ENCODE measurements at regions not wholly inside any gene's neighbourhood (a gene's known extent, or its start where the extent isn't known, plus 50 kb on each side); places are given as distances from the start of the nearest gene placed in this dataset.

GRCh38 chr5:98085593-98085992, 687.9 kb upstream of the RGMB start:
- Histone ChIP-seq H3K9me3 (ENCODE audit: control insufficient read depth, insufficient read depth, low read depth, low read length) (no peaks in the 10 kb centered on the region), H3K9ac (ENCODE audit: low read length) (no peak overlapping the region), H3K27ac (ENCODE audit: low read depth, low read length) (no peak overlapping the region), H3K4me1 (ENCODE audit: control insufficient read depth, insufficient read depth, low read length) (no peaks in the 10 kb centered on the region), H3K4me3 (ENCODE audit: low read depth, low read length) (no peak overlapping the region), H3K27me3 (ENCODE audit: control insufficient read depth, insufficient read depth, low read length) (no peaks in the 10 kb centered on the region), H3K36me3 (ENCODE audit: control insufficient read depth, insufficient read depth, low read length) (no peaks in the 10 kb centered on the region)

DNA sequence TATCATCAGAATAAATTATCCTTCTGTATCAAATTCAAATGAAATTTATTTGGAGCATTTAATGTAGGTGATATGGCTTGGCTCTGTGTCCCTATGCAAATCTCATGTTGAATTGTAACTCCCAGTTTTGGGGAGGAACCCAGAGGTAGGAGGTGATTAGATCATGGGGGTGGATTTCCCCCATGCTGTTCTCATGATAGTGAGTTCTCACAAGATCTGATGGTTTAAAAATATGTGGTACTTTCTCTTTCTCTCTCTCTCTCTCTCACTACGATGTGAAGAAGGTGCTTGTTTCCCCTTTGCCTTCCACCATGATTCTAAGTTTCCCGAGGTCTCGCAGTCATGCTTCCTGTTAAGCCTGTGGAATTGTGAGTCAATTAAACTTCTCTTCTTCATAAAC, 678.4 kb upstream of the RGMB start:
- Histone ChIP-seq H3K4me1 (ENCODE audit: control insufficient read depth, insufficient read depth, low read length) (no peaks in the 10 kb centered on the region; the same call in 1 of the 2 replicates), H3K9ac (ENCODE audit: low read length) (no peak overlapping the region), H3K27me3 (ENCODE audit: control insufficient read depth, insufficient read depth, low read length) (no peaks in the 10 kb centered on the region), H3K4me3 (ENCODE audit: low read depth, low read length) (no peak overlapping the region), H3K27ac (ENCODE audit: low read depth, low read length) (no peak overlapping the region), H3K36me3 (ENCODE audit: control insufficient read depth, insufficient read depth, low read length) (no peaks in the 10 kb centered on the region), H3K9me3 (ENCODE audit: control insufficient read depth, insufficient read depth, low read depth, low read length) (no peaks in the 10 kb centered on the region)

- Histone ChIP-seq H3K4me3 (ENCODE audit: low read depth, low read length) (no peak overlapping the region), H3K4me1 (ENCODE audit: control insufficient read depth, insufficient read depth, low read length) (no peaks in the 10 kb centered on the region; the same call in 1 of the 2 replicates), H3K36me3 (ENCODE audit: control insufficient read depth, insufficient read depth, low read length) (no peaks in the 10 kb centered on the region), H3K27ac (ENCODE audit: low read depth, low read length) (no peak overlapping the region), H3K9ac (ENCODE audit: low read length) (no peak overlapping the region), H3K9me3 (ENCODE audit: control insufficient read depth, insufficient read depth, low read depth, low read length) (no peaks in the 10 kb centered on the region), H3K27me3 (ENCODE audit: control insufficient read depth, insufficient read depth, low read length) (no peaks in the 10 kb centered on the region)
Observed at GRCh38 chr5:98096155-98096554, 677.3 kb upstream of the RGMB start.

DNA sequence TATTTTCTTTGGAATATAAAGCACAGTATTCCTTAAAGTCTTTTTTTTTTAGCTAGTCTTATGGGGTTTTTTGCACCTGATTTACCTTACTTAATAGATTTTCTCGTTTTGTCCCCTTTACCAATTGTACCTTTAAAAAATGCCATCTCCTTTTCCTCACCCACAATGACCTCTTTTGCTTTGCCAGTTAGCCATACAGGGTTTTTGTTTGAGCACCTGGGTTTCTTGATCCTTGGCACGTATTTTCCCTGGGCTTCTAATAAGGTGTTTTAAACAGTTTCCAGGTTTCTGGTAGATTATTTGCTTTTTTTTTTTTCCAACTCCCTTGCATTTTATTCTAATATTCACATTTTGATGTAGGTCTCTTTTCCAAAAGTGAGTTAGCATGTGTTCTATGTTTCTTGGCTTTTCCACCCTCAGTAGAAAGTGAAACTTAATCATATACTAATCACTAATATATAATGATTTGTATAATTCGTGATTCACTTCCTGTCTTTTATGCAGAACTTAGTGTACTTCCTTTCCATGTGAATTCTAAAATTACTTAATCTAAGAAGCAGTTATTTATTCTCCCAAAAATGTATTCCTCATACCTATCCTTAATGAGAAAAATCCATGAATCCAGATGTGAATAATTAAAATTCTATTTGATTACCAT, 673.9 kb upstream of the RGMB start:
- Histone ChIP-seq H3K27ac (ENCODE audit: low read depth, low read length) (no peak overlapping the region), H3K27me3 (ENCODE audit: control insufficient read depth, insufficient read depth, low read length) (no peaks in the 10 kb centered on the region), H3K36me3 (ENCODE audit: control insufficient read depth, insufficient read depth, low read length) (no peaks in the 10 kb centered on the region), H3K4me3 (ENCODE audit: low read depth, low read length) (no peak overlapping the region), H3K4me1 (ENCODE audit: control insufficient read depth, insufficient read depth, low read length) (no peaks in the 10 kb centered on the region; the same call in 1 of the 2 replicates), H3K9me3 (ENCODE audit: control insufficient read depth, insufficient read depth, low read depth, low read length) (no peaks in the 10 kb centered on the region), H3K9ac (ENCODE audit: low read length) (no peak overlapping the region)

- Histone ChIP-seq H3K27ac (ENCODE audit: low read depth, low read length) (no peak overlapping the region), H3K4me1 (ENCODE audit: control insufficient read depth, insufficient read depth, low read length) (no peaks in the 10 kb centered on the region), H3K27me3 (ENCODE audit: control insufficient read depth, insufficient read depth, low read length) (no peaks in the 10 kb centered on the region), H3K9me3 (ENCODE audit: control insufficient read depth, insufficient read depth, low read depth, low read length) (no peaks in the 10 kb centered on the region), H3K9ac (ENCODE audit: low read length) (no peak overlapping the region), H3K4me3 (ENCODE audit: low read depth, low read length) (no peak overlapping the region), H3K36me3 (ENCODE audit: control insufficient read depth, insufficient read depth, low read length) (no peaks in the 10 kb centered on the region)
Observed at GRCh38 chr5:98101131-98101530, 672.3 kb upstream of the RGMB start.

- no peaks in the 10 kb centered on the region for H3K4me1 ChIP-seq (ENCODE audit: control insufficient read depth, insufficient read depth, low read length)
Observed at GRCh38 chr5:98102936-98103335, 670.5 kb upstream of the RGMB start.

GRCh38 chr5:98103807-98104206, 669.7 kb upstream of the RGMB start:
- Histone ChIP-seq H3K4me3 (ENCODE audit: low read depth, low read length) (no peak overlapping the region), H3K9me3 (ENCODE audit: control insufficient read depth, insufficient read depth, low read depth, low read length) (no peaks in the 10 kb centered on the region), H3K36me3 (ENCODE audit: control insufficient read depth, insufficient read depth, low read length) (no peaks in the 10 kb centered on the region), H3K27me3 (ENCODE audit: control insufficient read depth, insufficient read depth, low read length) (no peaks in the 10 kb centered on the region), H3K4me1 (ENCODE audit: control insufficient read depth, insufficient read depth, low read length) (no peaks in the 10 kb centered on the region), H3K9ac (ENCODE audit: low read length) (no peak overlapping the region), H3K27ac (ENCODE audit: low read depth, low read length) (no peak overlapping the region)

More at GRCh38 chr5:98102936-98103335, 670.5 kb upstream of the RGMB start:
- Histone ChIP-seq H3K4me3 (ENCODE audit: low read depth, low read length) (no peak overlapping the region), H3K36me3 (ENCODE audit: control insufficient read depth, insufficient read depth, low read length) (no peaks in the 10 kb centered on the region), H3K9me3 (ENCODE audit: control insufficient read depth, insufficient read depth, low read depth, low read length) (no peaks in the 10 kb centered on the region), H3K9ac (ENCODE audit: low read length) (no peak overlapping the region), H3K27me3 (ENCODE audit: control insufficient read depth, insufficient read depth, low read length) (no peaks in the 10 kb centered on the region), H3K27ac (ENCODE audit: low read depth, low read length) (no peak overlapping the region)

GRCh38 chr5:98104454-98105188, 668.8 kb upstream of the RGMB start:
- Histone ChIP-seq H3K9ac (ENCODE audit: low read length) (no peak overlapping the region), H3K9me3 (ENCODE audit: control insufficient read depth, insufficient read depth, low read depth, low read length) (no peaks in the 10 kb centered on the region), H3K4me3 (ENCODE audit: low read depth, low read length) (no peak overlapping the region), H3K27ac (ENCODE audit: low read depth, low read length) (no peak overlapping the region), H3K27me3 (ENCODE audit: control insufficient read depth, insufficient read depth, low read length) (no peaks in the 10 kb centered on the region), H3K4me1 (ENCODE audit: control insufficient read depth, insufficient read depth, low read length) (no peaks in the 10 kb centered on the region), H3K36me3 (ENCODE audit: control insufficient read depth, insufficient read depth, low read length) (no peaks in the 10 kb centered on the region)

DNA sequence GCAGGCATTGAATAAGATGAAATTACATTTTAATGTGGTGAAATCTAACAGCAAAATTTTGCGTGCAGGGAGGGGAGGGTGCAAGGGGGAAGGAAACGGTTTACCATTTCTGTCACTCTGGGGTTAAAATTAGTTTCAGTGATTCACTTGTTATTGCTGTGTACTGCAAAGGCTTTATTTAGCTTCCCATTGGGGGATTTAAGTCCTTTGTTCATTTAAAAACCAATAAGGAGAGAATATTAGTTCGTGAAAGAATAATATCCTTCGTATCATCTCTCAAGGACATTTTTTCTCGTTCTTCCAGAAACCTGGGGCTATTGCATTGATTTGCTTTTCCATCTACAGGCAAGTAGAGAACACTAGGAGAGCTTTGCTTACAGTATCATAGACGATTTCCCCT, 667.8 kb upstream of the RGMB start:
- no peaks in the 10 kb centered on the region for H3K9me3 ChIP-seq (ENCODE audit: control insufficient read depth, insufficient read depth, low read depth, low read length)
- no peaks in the 10 kb centered on the region for H3K4me1 ChIP-seq (ENCODE audit: control insufficient read depth, insufficient read depth, low read length)
- H3K27ac ChIP-seq (ENCODE audit: low read depth, low read length): no peak overlapping the region
- H3K4me3 ChIP-seq (ENCODE audit: low read depth, low read length): no peak overlapping the region
- no peak overlapping the region for H3K9ac ChIP-seq (ENCODE audit: low read length)
- H3K27me3 ChIP-seq (ENCODE audit: control insufficient read depth, insufficient read depth, low read length): no peaks in the 10 kb centered on the region
- H3K36me3 ChIP-seq (ENCODE audit: control insufficient read depth, insufficient read depth, low read length): no peaks in the 10 kb centered on the region

- Histone ChIP-seq H3K4me3 (ENCODE audit: low read depth, low read length) (no peak overlapping the region), H3K27ac (ENCODE audit: low read depth, low read length) (no peak overlapping the region), H3K9me3 (ENCODE audit: control insufficient read depth, insufficient read depth, low read depth, low read length) (no peaks in the 10 kb centered on the region), H3K27me3 (ENCODE audit: control insufficient read depth, insufficient read depth, low read length) (no peaks in the 10 kb centered on the region), H3K4me1 (ENCODE audit: control insufficient read depth, insufficient read depth, low read length) (no peaks in the 10 kb centered on the region), H3K36me3 (ENCODE audit: control insufficient read depth, insufficient read depth, low read length) (no peaks in the 10 kb centered on the region), H3K9ac (ENCODE audit: low read length) (no peak overlapping the region)
Observed at GRCh38 chr5:98106116-98107031, 667.1 kb upstream of the RGMB start.

DNA sequence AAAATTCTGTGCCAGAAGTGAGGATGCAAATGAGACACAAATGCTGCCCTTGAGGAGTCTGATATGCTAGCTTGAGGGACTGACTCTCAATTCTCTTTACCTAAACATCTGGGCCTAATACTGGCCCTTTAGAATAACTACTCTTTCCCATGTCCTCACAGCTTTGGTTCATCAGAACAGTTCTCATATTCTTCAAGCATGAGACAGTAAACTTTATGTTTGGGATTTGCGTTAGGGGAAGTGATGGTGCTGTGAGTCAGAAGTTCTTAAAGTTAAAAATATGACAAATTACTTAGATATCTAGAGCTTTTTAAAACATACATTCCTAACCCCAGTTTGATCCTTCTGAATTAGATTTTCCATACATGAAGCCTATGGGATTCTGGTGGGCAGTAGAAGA, 665.0 kb upstream of the RGMB start:
- peaks cover 9% of the 10 kb centered on the region for H3K9me3 ChIP-seq (ENCODE audit: control insufficient read depth, insufficient read depth, low read depth, low read length)
- no peaks in the 10 kb centered on the region for H3K4me1 ChIP-seq (ENCODE audit: control insufficient read depth, insufficient read depth, low read length)
- no peak overlapping the region for H3K27ac ChIP-seq (ENCODE audit: low read depth, low read length)

More for the DNA sequence above, 665.0 kb upstream of the RGMB start:
- Histone ChIP-seq H3K4me3 (ENCODE audit: low read depth, low read length) (no peak overlapping the region), H3K27me3 (ENCODE audit: control insufficient read depth, insufficient read depth, low read length) (no peaks in the 10 kb centered on the region), H3K36me3 (ENCODE audit: control insufficient read depth, insufficient read depth, low read length) (no peaks in the 10 kb centered on the region), H3K9ac (ENCODE audit: low read length) (no peak overlapping the region)

Measured in HUES6 (cell line).